ENCODE measurements at regions not wholly inside any gene's neighbourhood (a gene's known extent, or its start where the extent isn't known, plus 50 kb on each side); places are given as distances from the start of the nearest gene placed in this dataset.

GRCh38 chr6:138714493-138714892, 59.1 kb upstream of the CCDC28A start:
- Histone ChIP-seq H2BK12ac (ENCODE audit: insufficient read length, low read depth, low read length) (no peak overlapping the region), H3K27ac (ENCODE audit: insufficient read length, low read depth, low read length) (no peak overlapping the region), H3K9ac (ENCODE audit: extremely low read depth, insufficient read length, low read length) (no peak overlapping the region), H3K79me2 (ENCODE audit: insufficient read depth, low read length) (no peaks in the 10 kb centered on the region), H4K8ac (replicated peaks; ENCODE audit: insufficient read length, low read depth, low read length) (no peak overlapping the region), H2BK20ac (ENCODE audit: low read depth, low read length, poor library complexity, severe bottlenecking) (no peak overlapping the region), H3K4me2 (ENCODE audit: insufficient read depth, insufficient read length, low read length) (no peak overlapping the region), H2BK5ac (ENCODE audit: insufficient read length, low read length) (no peak overlapping the region), H2AFZ (ENCODE audit: low read length) (no peak overlapping the region), H3K23me2 (ENCODE audit: insufficient read length, low read depth, low read length, poor library complexity, severe bottlenecking) (no peaks in the 10 kb centered on the region), H3K14ac (ENCODE audit: insufficient read depth, low read length) (no peak overlapping the region), H3K4ac (ENCODE audit: low read depth, low read length) (no peak overlapping the region), H3K79me1 (ENCODE audit: insufficient read depth, low read depth, low read length, poor library complexity, severe bottlenecking) (no peaks in the 10 kb centered on the region), H2BK15ac (ENCODE audit: low read depth, low read length) (no peak overlapping the region), H3T11ph (ENCODE audit: low read length) (no peak overlapping the region), H3K56ac (ENCODE audit: insufficient read length, low read depth, low read length) (no peak overlapping the region), H3K18ac (ENCODE audit: insufficient read length, low read depth, low read length) (no peak overlapping the region), H4K20me1 (ENCODE audit: control insufficient read depth, insufficient read depth, insufficient read length) (no peaks in the 10 kb centered on the region), H3K27me3 (ENCODE audit: insufficient read depth, low read length) (no peaks in the 10 kb centered on the region), H2AK5ac (ENCODE audit: insufficient read length, low read length) (no peak overlapping the region), H3K9me3 (ENCODE audit: control insufficient read depth, low read depth, low read length) (no peaks in the 10 kb centered on the region), H4K91ac (ENCODE audit: insufficient read length, low read depth, low read length) (no peak overlapping the region), H4K5ac (ENCODE audit: insufficient read length, low read depth, low read length) (no peak overlapping the region), H2BK120ac (ENCODE audit: low read depth, low read length, poor library complexity, severe bottlenecking) (no peak overlapping the region), H3K23ac (ENCODE audit: insufficient read length, low read depth, low read length) (no peak overlapping the region), H3K4me1 (ENCODE audit: insufficient read depth, low read length) (no peaks in the 10 kb centered on the region)
- Mint-ChIP-seq H3K4me1 (no peaks in the 10 kb centered on the region), H3K9me3 (peaks cover 22 to 25% of the 10 kb centered on the region in 2 experiments; a peak in 4 of 5 replicates), H3K4me3 (no peak overlapping the region), H3K36me3 (ENCODE audit: insufficient read depth in 1 of 3, low read depth in 3 of 3) (peaks cover 2 to 16% (median 3%) of the 10 kb centered on the region in 3 experiments; a peak in 5 of 7 replicates), H3K27me3 (ENCODE audit: low read depth) (peaks cover 4% of the 10 kb centered on the region), H3K27ac (no peak overlapping the region)
- no peak for DNase-seq
- no peak for TF ChIP-seq CTCF (conservative IDR thresholded peaks at IDR 0.05)
